WTC11 (cell line): ENCODE measurements at regions not wholly inside any gene's neighbourhood (a gene's known extent, or its start where the extent isn't known, plus 50 kb on each side); places are given as distances from the start of the nearest gene placed in this dataset.

ENCODE experiments used
- ATAC-seq: fragments of 200-7000 bp; cut with Tn5 transposase; 2 replicates; pipeline ENCODE4 v1.10.0; 2021; ENCODE audit warnings: mild to moderate bottlenecking, moderate library complexity
- CTCF ChIA-PET: fragments of 300-600 bp; sonication (Branson Sonifier 250); formaldehyde crosslinking; loops from one replicate; lab custom pipeline; 2021; ENCODE audit warnings: antibody characterized with exemption; lab: Charles Lee
- POLR2A ChIA-PET: fragments of 350-600 bp; sonication (Branson Sonifier 250); formaldehyde crosslinking; loops from one replicate; lab custom pipeline; 2021; ENCODE audit warnings: antibody characterized with exemption; lab: Charles Lee
- DNase-seq: peaks from one replicate; pipeline ENCODE4 v3.0.0; 2021; ENCODE audit warnings: low spot score
- H3K27ac Mint-ChIP-seq: 2 replicates; pipeline ENCODE4 v1.8.0; 2021; ENCODE audit warnings: mixed read lengths
- H3K27me3 Mint-ChIP-seq: 2 replicates; pipeline ENCODE4 v1.8.0; 2021; ENCODE audit warnings: low read depth, mild to moderate bottlenecking, moderate library complexity, mixed read lengths
- H3K36me3 Mint-ChIP-seq: 2 replicates; pipeline ENCODE4 v1.8.0; 2021; ENCODE audit warnings: mixed read lengths
- H3K4me1 Mint-ChIP-seq: 2 replicates; pipeline ENCODE4 v1.8.0; 2022; ENCODE audit warnings: mixed read lengths
- H3K4me3 Mint-ChIP-seq: 2 replicates; pipeline ENCODE4 v1.8.0; 2021; ENCODE audit warnings: mild to moderate bottlenecking, moderate library complexity, mixed read lengths
- H3K9me3 Mint-ChIP-seq: 2 replicates; pipeline ENCODE4 v1.8.0; 2021; ENCODE audit warnings: mixed read lengths
- ATF2 ChIP-seq: sonication (generic); formaldehyde crosslinking; IDR thresholded peaks from 2 replicates; pipeline ENCODE4 v1.8.1; 2022; ENCODE audit warnings: low read depth, missing genetic modification reagents, borderline replicate concordance
- CREB1 ChIP-seq: sonication (generic); formaldehyde crosslinking; IDR thresholded peaks from 2 replicates; pipeline ENCODE4 v1.8.0; 2023; ENCODE audit warnings: mild to moderate bottlenecking, missing genetic modification reagents
- CREM ChIP-seq: sonication (generic); formaldehyde crosslinking; IDR thresholded peaks from 2 replicates; pipeline ENCODE4 v1.8.1; 2022; ENCODE audit warnings: mild to moderate bottlenecking, missing genetic modification reagents, moderate library complexity
- IRF2 ChIP-seq: sonication (generic); formaldehyde crosslinking; IDR thresholded peaks from 2 replicates; pipeline ENCODE4 v1.8.0; 2022; ENCODE audit warnings: low read depth, missing genetic modification reagents, borderline replicate concordance
- JUN ChIP-seq: sonication (generic); formaldehyde crosslinking; IDR thresholded peaks from 2 replicates; pipeline ENCODE4 v1.8.0; 2023; ENCODE audit warnings: mild to moderate bottlenecking, missing genetic modification reagents
- KAT7 ChIP-seq: sonication (generic); formaldehyde crosslinking; IDR thresholded peaks from 2 replicates; pipeline ENCODE4 v1.8.1; 2023; ENCODE audit warnings: missing genetic modification reagents, mild to moderate bottlenecking, borderline replicate concordance
- NR1H2 ChIP-seq: sonication (generic); formaldehyde crosslinking; IDR thresholded peaks from 2 replicates; pipeline ENCODE4 v1.9.0; 2021; ENCODE audit warnings: mild to moderate bottlenecking, moderate library complexity, missing genetic modification reagents
- NR3C1 ChIP-seq: sonication (generic); formaldehyde crosslinking; conservative IDR thresholded peaks from 2 replicates; pipeline ENCODE4 v1.8.1; 2023; ENCODE audit warnings: low read depth, mild to moderate bottlenecking, missing genetic modification reagents
- OVOL2 ChIP-seq: fragments of 250-450 bp; sonication (Bioruptor Pico); IDR thresholded peaks from 2 replicates; pipeline ENCODE4 v1.9.0; 2021; ENCODE audit warnings: mild to moderate bottlenecking, borderline replicate concordance
- SMAD3 ChIP-seq: sonication (generic); formaldehyde crosslinking; IDR thresholded peaks from 2 replicates; pipeline ENCODE4 v1.8.0; 2022; ENCODE audit warnings: missing genetic modification reagents, mild to moderate bottlenecking, borderline replicate concordance
- SMAD4 ChIP-seq: sonication (generic); formaldehyde crosslinking; IDR thresholded peaks from 2 replicates; pipeline ENCODE4 v1.8.0; 2022; ENCODE audit warnings: mild to moderate bottlenecking, missing genetic modification reagents
- ZNF219 ChIP-seq: sonication (generic); formaldehyde crosslinking; IDR thresholded peaks from 2 replicates; pipeline ENCODE4 v1.8.0; 2023; ENCODE audit warnings: missing genetic modification reagents, mild to moderate bottlenecking, borderline replicate concordance
- ZNF232 ChIP-seq: sonication (generic); formaldehyde crosslinking; IDR thresholded peaks from 2 replicates; pipeline ENCODE4 v1.8.0; 2022; ENCODE audit warnings: mild to moderate bottlenecking, missing genetic modification reagents
- ZNF263 ChIP-seq: sonication (generic); formaldehyde crosslinking; IDR thresholded peaks from 2 replicates; pipeline ENCODE4 v1.8.1; 2022; ENCODE audit warnings: low read depth, mild to moderate bottlenecking, moderate library complexity, missing genetic modification reagents
- ZNF416 ChIP-seq: fragments of 250-450 bp; sonication (Bioruptor Pico); IDR thresholded peaks from 2 replicates; pipeline ENCODE4 v1.9.0; 2021; ENCODE audit warnings: mild to moderate bottlenecking, inconsistent platforms
- ZNF423 ChIP-seq: fragments of 250-450 bp; sonication (Bioruptor Pico); IDR thresholded peaks from 2 replicates; pipeline ENCODE4 v2.1.2; 2022; ENCODE audit warnings: mild to moderate bottlenecking, moderate library complexity
- ZNF425 ChIP-seq: fragments of 250-450 bp; sonication (Bioruptor Pico); conservative IDR thresholded peaks from 2 replicates; pipeline ENCODE4 v1.9.0; 2021; ENCODE audit warnings: mild to moderate bottlenecking
- TF ChIP-seq, protein P1 (sequence below): sonication (generic); formaldehyde crosslinking; IDR thresholded peaks from 2 replicates; pipeline ENCODE4 v1.8.0; 2022; ENCODE audit warnings: missing genetic modification reagents
- TF ChIP-seq, protein P2 (sequence below): sonication (generic); formaldehyde crosslinking; IDR thresholded peaks from 2 replicates; pipeline ENCODE4 v1.8.1; 2023; ENCODE audit warnings: mild to moderate bottlenecking, missing genetic modification reagents, moderate library complexity
- TF ChIP-seq, protein P3 (sequence below): fragments of 200-600 bp; IDR thresholded peaks from 2 replicates; pipeline ENCODE4 v1.8.0; 2022; ENCODE audit warnings: antibody characterized with exemption

- TF ChIP-seq NR1H2 (CRISPR knock-in tag) (no peak), ZNF423 (CRISPR knock-in tag) (no peak), ZNF416 (CRISPR knock-in tag) (no peak), CREM (CRISPR knock-in tag) (no peak), ZNF232 (CRISPR knock-in tag) (no peak)
Measured at GRCh38 chr3:68019876-68020275, 365.5 kb upstream of the SUCLG2 start (continued).

DNA sequence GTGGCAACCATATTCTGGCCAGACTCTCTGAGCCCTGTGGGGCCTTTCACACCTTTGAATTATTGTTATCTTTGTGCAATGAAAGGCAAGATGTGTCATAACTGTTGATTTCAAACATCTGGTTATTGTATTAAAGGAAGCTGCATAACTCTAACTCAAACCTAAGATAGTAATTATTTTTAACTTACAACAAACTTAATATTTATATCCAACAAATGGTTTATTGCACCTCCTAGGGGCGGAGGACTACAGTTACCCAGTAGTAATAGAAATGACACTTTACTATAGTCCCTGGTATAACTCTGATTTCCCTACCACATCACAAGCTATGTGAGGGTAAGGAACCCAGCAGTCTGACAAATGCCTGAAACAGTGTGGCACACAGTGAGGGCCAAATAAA lies 363.9 kb upstream of the SUCLG2 start:
- POLR2A ChIA-PET = no interaction called here
- peak; percentile 50; the same call in 1 of the 2 replicates for ATAC-seq
- Mint-ChIP-seq H3K27ac (no peak overlapping the region), H3K36me3 (no peaks in the 10 kb centered on the region), H3K9me3 (no peaks in the 10 kb centered on the region), H3K4me1 (peaks cover 2% of the 10 kb centered on the region; the same call in 1 of the 2 replicates), H3K4me3 (no peak overlapping the region), H3K27me3 (no peaks in the 10 kb centered on the region)
- TF ChIP-seq KAT7 (CRISPR knock-in tag) (no peak), IRF2 (CRISPR knock-in tag) (no peak), OVOL2 (CRISPR knock-in tag) (no peak), ATF2 (CRISPR knock-in tag) (no peak), SMAD4 (CRISPR knock-in tag) (no peak), SMAD3 (CRISPR knock-in tag) (no peak)
- TF ChIP-seq, protein P1, sequence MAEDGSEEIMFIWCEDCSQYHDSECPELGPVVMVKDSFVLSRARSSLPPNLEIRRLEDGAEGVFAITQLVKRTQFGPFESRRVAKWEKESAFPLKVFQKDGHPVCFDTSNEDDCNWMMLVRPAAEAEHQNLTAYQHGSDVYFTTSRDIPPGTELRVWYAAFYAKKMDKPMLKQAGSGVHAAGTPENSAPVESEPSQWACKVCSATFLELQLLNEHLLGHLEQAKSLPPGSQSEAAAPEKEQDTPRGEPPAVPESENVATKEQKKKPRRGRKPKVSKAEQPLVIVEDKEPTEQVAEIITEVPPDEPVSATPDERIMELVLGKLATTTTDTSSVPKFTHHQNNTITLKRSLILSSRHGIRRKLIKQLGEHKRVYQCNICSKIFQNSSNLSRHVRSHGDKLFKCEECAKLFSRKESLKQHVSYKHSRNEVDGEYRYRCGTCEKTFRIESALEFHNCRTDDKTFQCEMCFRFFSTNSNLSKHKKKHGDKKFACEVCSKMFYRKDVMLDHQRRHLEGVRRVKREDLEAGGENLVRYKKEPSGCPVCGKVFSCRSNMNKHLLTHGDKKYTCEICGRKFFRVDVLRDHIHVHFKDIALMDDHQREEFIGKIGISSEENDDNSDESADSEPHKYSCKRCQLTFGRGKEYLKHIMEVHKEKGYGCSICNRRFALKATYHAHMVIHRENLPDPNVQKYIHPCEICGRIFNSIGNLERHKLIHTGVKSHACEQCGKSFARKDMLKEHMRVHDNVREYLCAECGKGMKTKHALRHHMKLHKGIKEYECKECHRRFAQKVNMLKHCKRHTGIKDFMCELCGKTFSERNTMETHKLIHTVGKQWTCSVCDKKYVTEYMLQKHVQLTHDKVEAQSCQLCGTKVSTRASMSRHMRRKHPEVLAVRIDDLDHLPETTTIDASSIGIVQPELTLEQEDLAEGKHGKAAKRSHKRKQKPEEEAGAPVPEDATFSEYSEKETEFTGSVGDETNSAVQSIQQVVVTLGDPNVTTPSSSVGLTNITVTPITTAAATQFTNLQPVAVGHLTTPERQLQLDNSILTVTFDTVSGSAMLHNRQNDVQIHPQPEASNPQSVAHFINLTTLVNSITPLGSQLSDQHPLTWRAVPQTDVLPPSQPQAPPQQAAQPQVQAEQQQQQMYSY (CRISPR knock-in tag) = no peak
- DNase-seq = no peak
- CTCF ChIA-PET = interaction anchor here (0.6 to 1.8 kb wide), 3 partner anchors 11 to 989 kb away, joined by 3 to 4 read pairs (median 3); no protein-coding TSS in a partner anchor

DNA sequence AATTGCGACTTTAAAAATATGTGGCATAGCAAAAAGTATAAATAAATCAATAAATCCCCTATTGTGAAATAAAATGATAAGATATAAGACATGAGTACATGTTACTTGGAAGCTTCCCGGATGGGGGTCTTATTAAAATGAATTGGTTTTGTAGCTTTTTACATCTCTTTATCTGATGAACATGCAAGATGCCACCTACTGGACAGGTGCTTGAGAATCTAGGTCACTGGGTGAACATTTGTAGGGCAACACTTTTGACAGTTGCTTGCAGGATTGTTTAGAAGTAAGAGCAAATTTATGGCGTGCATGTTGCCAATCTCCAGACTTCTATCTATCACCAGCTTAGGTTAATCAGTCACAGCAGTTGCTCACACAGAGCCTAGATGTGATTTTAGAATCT lies 362.7 kb upstream of the SUCLG2 start:
- no peaks in the 10 kb centered on the region for H3K4me1 Mint-ChIP-seq
- no peaks in the 10 kb centered on the region for H3K9me3 Mint-ChIP-seq
- DNase-seq = no peak
- no peak overlapping the region for H3K4me3 Mint-ChIP-seq
- POLR2A ChIA-PET = no interaction called here
- no peak overlapping the region for H3K27ac Mint-ChIP-seq
- TF ChIP-seq ATF2 (CRISPR knock-in tag) (no peak), ZNF263 (CRISPR knock-in tag) (no peak), CREB1 (no peak)
- TF ChIP-seq, all 79 proteins: peak for 0
- ATAC-seq = no peak
- H3K36me3 Mint-ChIP-seq = no peaks in the 10 kb centered on the region
- H3K27me3 Mint-ChIP-seq = no peaks in the 10 kb centered on the region
- CTCF ChIA-PET = no interaction called here

DNA sequence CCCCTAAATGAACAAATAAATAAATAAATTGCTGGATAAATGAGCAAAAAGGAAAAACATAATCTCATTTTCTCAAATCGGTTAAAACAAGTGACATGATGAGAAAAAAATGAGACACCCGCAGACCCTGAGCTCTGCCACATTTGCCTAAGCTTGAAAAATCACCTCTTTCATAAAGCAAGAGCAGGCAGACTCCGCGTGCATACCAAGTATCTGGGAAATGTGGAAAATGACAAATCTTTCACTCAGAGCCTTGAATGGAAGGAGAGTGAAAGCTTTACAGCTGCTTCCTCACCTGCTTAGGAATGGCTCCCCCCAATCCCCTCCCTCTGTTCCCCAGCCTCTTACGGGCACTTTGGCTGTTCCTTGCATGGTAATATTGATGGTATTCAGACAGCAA lies 355.5 kb upstream of the SUCLG2 start:
- H3K9me3 Mint-ChIP-seq = no peaks in the 10 kb centered on the region
- H3K27ac Mint-ChIP-seq = no peak overlapping the region
- no peak overlapping the region for H3K4me3 Mint-ChIP-seq
- H3K36me3 Mint-ChIP-seq = no peaks in the 10 kb centered on the region
- ChIA-PET CTCF (no interaction called here), POLR2A (no interaction called here)
- no peak for DNase-seq
- peaks cover 25% of the 10 kb centered on the region for H3K27me3 Mint-ChIP-seq
- H3K4me1 Mint-ChIP-seq = peaks cover 24% of the 10 kb centered on the region
- ATAC-seq = no peak
- TF ChIP-seq, protein P2, sequence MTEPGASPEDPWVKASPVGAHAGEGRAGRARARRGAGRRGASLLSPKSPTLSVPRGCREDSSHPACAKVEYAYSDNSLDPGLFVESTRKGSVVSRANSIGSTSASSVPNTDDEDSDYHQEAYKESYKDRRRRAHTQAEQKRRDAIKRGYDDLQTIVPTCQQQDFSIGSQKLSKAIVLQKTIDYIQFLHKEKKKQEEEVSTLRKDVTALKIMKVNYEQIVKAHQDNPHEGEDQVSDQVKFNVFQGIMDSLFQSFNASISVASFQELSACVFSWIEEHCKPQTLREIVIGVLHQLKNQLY (CRISPR knock-in tag) = no peak
- TF ChIP-seq ZNF219 (no peak), ZNF425 (CRISPR knock-in tag) (no peak), JUN (CRISPR knock-in tag) (no peak), NR3C1 (CRISPR knock-in tag) (no peak)
- TF ChIP-seq, protein P3, sequence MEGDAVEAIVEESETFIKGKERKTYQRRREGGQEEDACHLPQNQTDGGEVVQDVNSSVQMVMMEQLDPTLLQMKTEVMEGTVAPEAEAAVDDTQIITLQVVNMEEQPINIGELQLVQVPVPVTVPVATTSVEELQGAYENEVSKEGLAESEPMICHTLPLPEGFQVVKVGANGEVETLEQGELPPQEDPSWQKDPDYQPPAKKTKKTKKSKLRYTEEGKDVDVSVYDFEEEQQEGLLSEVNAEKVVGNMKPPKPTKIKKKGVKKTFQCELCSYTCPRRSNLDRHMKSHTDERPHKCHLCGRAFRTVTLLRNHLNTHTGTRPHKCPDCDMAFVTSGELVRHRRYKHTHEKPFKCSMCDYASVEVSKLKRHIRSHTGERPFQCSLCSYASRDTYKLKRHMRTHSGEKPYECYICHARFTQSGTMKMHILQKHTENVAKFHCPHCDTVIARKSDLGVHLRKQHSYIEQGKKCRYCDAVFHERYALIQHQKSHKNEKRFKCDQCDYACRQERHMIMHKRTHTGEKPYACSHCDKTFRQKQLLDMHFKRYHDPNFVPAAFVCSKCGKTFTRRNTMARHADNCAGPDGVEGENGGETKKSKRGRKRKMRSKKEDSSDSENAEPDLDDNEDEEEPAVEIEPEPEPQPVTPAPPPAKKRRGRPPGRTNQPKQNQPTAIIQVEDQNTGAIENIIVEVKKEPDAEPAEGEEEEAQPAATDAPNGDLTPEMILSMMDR = no peak
